ENCODE measurements at regions not wholly inside any gene's neighbourhood (a gene's known extent, or its start where the extent isn't known, plus 50 kb on each side); places are given as distances from the start of the nearest gene placed in this dataset.

- TF ChIP-seq CTCF (IDR thresholded peaks at IDR 0.05) (no peak), POLR2A (IDR thresholded peaks at IDR 0.05) (no peak)
These were observed 152.0 kb upstream of the SLC4A4 start for GRCh38 chr4:71186566-71187403.
